Ovary (tissue), 7 donors: ENCODE measurements at regions not wholly inside any gene's neighbourhood (a gene's known extent, or its start where the extent isn't known, plus 50 kb on each side); places are given as distances from the start of the nearest gene placed in this dataset.

Experiments used
- DNase-seq, 5 donors: peaks; one replicate each; pipeline ENCODE4 v3.0.0-alpha.2; 2019 to 2020
- H3K27ac ChIP-seq, 2 donors: fragments of 200-600 bp; one replicate each; pipeline versions ENCODE4 v1.5.1 to v1.8.0; 2019 to 2022
- H3K27me3 ChIP-seq: fragments of 200-600 bp; one replicate; pipeline ENCODE4 v1.8.0; 2022
- H3K36me3 ChIP-seq: fragments of 200-600 bp; sonication (generic); one replicate; pipeline ENCODE4 v1.5.1; 2019
- H3K4me1 ChIP-seq: one replicate; pipeline ENCODE4 v1.8.1; 2013; ENCODE audit warnings: mild to moderate bottlenecking, moderate library complexity; ENCODE audit not compliant: insufficient read depth
- H3K4me3 ChIP-seq: fragments of 200-600 bp; sonication (generic); one replicate; pipeline ENCODE4 v1.5.1; 2017
- H3K9me3 ChIP-seq, 2 donors: fragments of 200-600 bp in 1 of 2; sonication (generic) in 1 of 2; one replicate each; pipeline versions ENCODE4 v1.5.1 to v1.8.1; 2013 to 2019; ENCODE audit warnings: mild to moderate bottlenecking in 1 of 2, moderate library complexity in 1 of 2
- CTCF ChIP-seq, 3 donors: fragments of 450-650 bp in 2 of 3; fragments of 200-600 bp in 1 of 3; IDR thresholded peaks; one replicate each; pipeline versions ENCODE4 v1.5.1 to v1.8.0; 2016 to 2022; ENCODE audit warnings: antibody characterized with exemption in 3 of 3, mild to moderate bottlenecking in 1 of 3
- EP300 ChIP-seq: sonication (generic); formaldehyde crosslinking; IDR thresholded peaks from one replicate; pipeline ENCODE4 v1.6.1; 2017; ENCODE audit warnings: antibody characterized with exemption
- POLR2A ChIP-seq: fragments of 450-650 bp; IDR thresholded peaks from one replicate; pipeline ENCODE4 v1.6.1; 2017; ENCODE audit warnings: antibody characterized with exemption, mild to moderate bottlenecking, moderate library complexity
- WGBS, 3 donors: extraction: QIAGEN DNeasy Blood & Tissue Kit in 1 of 3; methylation state at CpG; one replicate each; pipeline versions ENCODE4 v1.1.5 to v1.1.7; 2013 to 2017; 5-methylcytosine and 5-hydroxymethylcytosine counted together
- intact Hi-C, 4 donors: fragments of 100-400 bp; cut with DNase I; formaldehyde crosslinking; loops; one replicate each; pipeline versions ENCODE4 v1.11.0 to v1.15.1; 2022 to 2023
- donor health status: DM: no; HTN: no; CAD: no; lungs with moderate emphysema.
- donor health status: DM: no; HTN: no; CAD: no.
- donor health status: Bipolar disorder and iron deficiency.
- donor health status: DM: no; HTN: no; CAD: no.
- donor health status: DM: yes; HTN: yes; CAD: no.

- Histone ChIP-seq H3K27ac (no peak overlapping the region), H3K36me3 (no peaks in the 10 kb centered on the region), H3K4me3 (no peak overlapping the region), H3K4me1 (no peaks in the 10 kb centered on the region), H3K27me3 (no peaks in the 10 kb centered on the region), H3K9me3 (no peaks in the 10 kb centered on the region)
- TF ChIP-seq EP300 (no peak), CTCF (IDR thresholded peaks at IDR 0.05) (no peak), POLR2A (no peak)
- intact Hi-C loops = no loop called here
- no peak for DNase-seq
- WGBS, 3 donors = 85 to 88% (median 87%) methylated on average over 4 of the region's 4 CpGs
Measured at GRCh38 chr16:9437115-9437514, 345.7 kb downstream of the HAPSTR1 start.

- Histone ChIP-seq H3K36me3 (no peaks in the 10 kb centered on the region), H3K27me3 (no peaks in the 10 kb centered on the region), H3K4me1 (no peaks in the 10 kb centered on the region), H3K27ac (no peak overlapping the region), H3K4me3 (no peak overlapping the region), H3K9me3 (no peaks in the 10 kb centered on the region)
- intact Hi-C loops = no loop called here
- DNase-seq = no peak
- 83 to 89% (median 84%) methylated on average over 1 of the region's 1 CpG for WGBS, 3 donors
- TF ChIP-seq EP300 (no peak), CTCF (IDR thresholded peaks at IDR 0.05) (no peak), POLR2A (no peak)
Measured at GRCh38 chr16:9438991-9439390, 347.5 kb downstream of the HAPSTR1 start.

- H3K4me1 ChIP-seq = no peaks in the 10 kb centered on the region
- WGBS, 3 donors = 11 to 21% (median 14%) methylated on average over 4 of the region's 4 CpGs
- intact Hi-C loops = no loop called here
- H3K4me3 ChIP-seq = no peak overlapping the region
- DNase-seq = no peak
- TF ChIP-seq POLR2A = no peak
- no peak for TF ChIP-seq EP300
- TF ChIP-seq CTCF (IDR thresholded peaks at IDR 0.05) = no peak
- no peak overlapping the region for H3K27ac ChIP-seq
- H3K27me3 ChIP-seq = no peaks in the 10 kb centered on the region
- H3K9me3 ChIP-seq = no peaks in the 10 kb centered on the region
- H3K36me3 ChIP-seq = no peaks in the 10 kb centered on the region
Measured at GRCh38 chr16:9441012-9441411, 349.6 kb downstream of the HAPSTR1 start.

GRCh38 chr16:9443864-9444263 lies 352.4 kb downstream of the HAPSTR1 start:
- TF ChIP-seq CTCF (IDR thresholded peaks at IDR 0.05) (no peak), EP300 (no peak), POLR2A (no peak)
- H3K27me3 ChIP-seq = no peaks in the 10 kb centered on the region
- no peaks in the 10 kb centered on the region for H3K36me3 ChIP-seq
- H3K9me3 ChIP-seq = no peaks in the 10 kb centered on the region
- 51 to 81% (median 64%) methylated on average over 3 of the region's 3 CpGs for WGBS, 3 donors
- no peak overlapping the region for H3K4me3 ChIP-seq
- intact Hi-C loops = no loop called here
- no peaks in the 10 kb centered on the region for H3K4me1 ChIP-seq
- H3K27ac ChIP-seq = no peak overlapping the region
- DNase-seq = no peak
